Subcutaneous abdominal adipose tissue (tissue), 5 donors: ENCODE measurements at regions not wholly inside any gene's neighbourhood (a gene's known extent, or its start where the extent isn't known, plus 50 kb on each side); places are given as distances from the start of the nearest gene placed in this dataset.

Experiments
- H3K27ac ChIP-seq: one replicate; pipeline ENCODE4 v1.7.0; 2013; ENCODE audit warnings: low read depth, mild to moderate bottlenecking, inconsistent platforms, low read length, moderate library complexity
- H3K27me3 ChIP-seq, 5 donors: one replicate each; pipeline ENCODE4 v1.7.0; 2013; ENCODE audit warnings: low read length in 5 of 5, inconsistent platforms in 1 of 5; ENCODE audit not compliant: control insufficient read depth in 5 of 5, insufficient read depth in 4 of 5
- H3K36me3 ChIP-seq, 5 donors: one replicate each; pipeline ENCODE4 v1.7.0; 2013; ENCODE audit warnings: low read length in 5 of 5; ENCODE audit not compliant: control insufficient read depth in 5 of 5, insufficient read depth in 5 of 5
- H3K4me1 ChIP-seq, 5 donors: one replicate each; pipeline ENCODE4 v1.7.0; 2013; ENCODE audit warnings: low read length in 5 of 5, mild to moderate bottlenecking in 3 of 5, moderate library complexity in 1 of 5; ENCODE audit not compliant: control insufficient read depth in 5 of 5, insufficient read depth in 5 of 5
- H3K4me3 ChIP-seq, 5 donors: one replicate each; pipeline ENCODE4 v1.7.0; 2013; ENCODE audit warnings: low read length in 5 of 5, low read depth in 1 of 5
- H3K9ac ChIP-seq, 5 donors: one replicate each; pipeline ENCODE4 v1.7.0; 2013; ENCODE audit warnings: low read length in 5 of 5, mild to moderate bottlenecking in 4 of 5, moderate library complexity in 3 of 5
- H3K9me3 ChIP-seq, 5 donors: one replicate each; pipeline ENCODE4 v1.7.0; 2013; ENCODE audit warnings: low read length in 5 of 5; ENCODE audit not compliant: control insufficient read depth in 5 of 5
- donor health status: healthy.
- donor health status: healthy.
- donor health status: healthy.
- donor health status: healthy.
- donor health status: healthy.

DNA sequence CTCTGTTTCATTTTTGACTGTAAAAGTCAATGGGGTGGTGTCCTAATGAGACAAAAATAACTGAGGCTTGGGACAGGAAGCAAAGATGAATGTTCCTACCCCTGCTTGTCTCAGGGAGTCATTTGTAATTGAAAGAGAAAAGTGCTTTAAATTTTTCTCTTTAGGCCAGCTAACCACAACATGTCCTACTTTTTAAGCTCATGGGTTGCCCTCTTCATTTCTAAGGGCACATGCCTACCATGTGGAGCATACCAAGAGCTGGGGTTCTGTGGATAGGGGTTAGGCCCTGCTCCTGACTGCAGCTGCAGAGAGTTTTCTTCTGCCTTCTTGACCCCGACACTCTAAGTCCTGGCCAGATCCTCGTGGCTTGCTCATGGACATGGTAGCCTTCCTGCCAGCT lies 96.8 kb upstream of the ARL4C start:
- Histone ChIP-seq H3K9ac (no peak overlapping the region), H3K27ac (no peak overlapping the region), H3K9me3 (no peaks in the 10 kb centered on the region), H3K36me3 (no peaks in the 10 kb centered on the region), H3K4me3 (no peak overlapping the region), H3K27me3 (peaks cover 4 to 10% (median 6%) of the 10 kb centered on the region in 5 donors), H3K4me1 (no peaks in the 10 kb centered on the region)

DNA sequence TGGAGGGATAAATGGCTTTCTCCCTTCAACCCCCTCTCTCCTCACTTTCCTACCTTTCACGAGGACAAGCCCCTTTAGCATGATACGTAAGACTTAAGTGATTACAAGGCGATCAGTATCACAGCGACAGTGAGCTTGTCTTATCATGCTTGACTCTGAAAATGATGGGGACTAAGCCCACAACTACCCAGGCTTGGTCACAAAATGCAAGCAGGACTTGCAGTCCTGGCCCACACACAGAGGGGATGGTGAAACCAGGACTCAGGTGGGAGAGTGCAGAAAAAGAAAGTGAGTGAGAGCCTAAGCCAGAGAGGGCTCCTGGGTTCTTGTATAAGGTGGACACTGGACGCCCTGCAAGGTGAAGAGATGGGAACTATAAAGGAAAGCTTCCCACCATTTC lies 95.7 kb upstream of the ARL4C start:
- no peaks in the 10 kb centered on the region for H3K36me3 ChIP-seq
- no peaks in the 10 kb centered on the region for H3K9me3 ChIP-seq
- no peak overlapping the region for H3K27ac ChIP-seq
- H3K9ac ChIP-seq: no peak overlapping the region
- H3K27me3 ChIP-seq: peaks cover 4 to 10% (median 6%) of the 10 kb centered on the region in 5 donors
- no peak overlapping the region for H3K4me3 ChIP-seq
- H3K4me1 ChIP-seq: no peaks in the 10 kb centered on the region

DNA sequence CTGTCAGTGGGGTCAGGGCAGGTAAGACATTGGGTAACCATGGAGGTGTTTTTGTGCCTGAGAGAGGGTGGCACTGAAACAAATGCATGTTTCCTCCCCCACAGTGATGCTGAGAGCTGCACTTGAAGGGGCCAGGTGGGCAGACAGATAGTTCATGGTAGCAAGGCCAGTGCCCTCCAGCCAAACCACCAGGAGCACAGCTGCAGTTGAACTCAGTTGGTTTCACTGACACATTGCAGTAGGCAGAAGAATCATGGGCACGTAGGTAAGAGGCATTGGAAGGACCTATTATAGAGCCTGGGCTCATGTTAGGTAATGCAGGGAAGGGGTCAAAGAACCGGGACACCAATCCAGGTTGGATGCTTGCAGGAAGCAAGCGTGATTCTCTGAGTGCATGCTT lies 93.2 kb upstream of the ARL4C start:
- no peak overlapping the region for H3K4me3 ChIP-seq
- H3K9ac ChIP-seq: no peak overlapping the region
- peaks cover 4 to 10% (median 6%) of the 10 kb centered on the region in 5 donors for H3K27me3 ChIP-seq
- no peaks in the 10 kb centered on the region for H3K36me3 ChIP-seq
- no peak overlapping the region for H3K27ac ChIP-seq
- no peaks in the 10 kb centered on the region for H3K4me1 ChIP-seq
- no peaks in the 10 kb centered on the region for H3K9me3 ChIP-seq

DNA sequence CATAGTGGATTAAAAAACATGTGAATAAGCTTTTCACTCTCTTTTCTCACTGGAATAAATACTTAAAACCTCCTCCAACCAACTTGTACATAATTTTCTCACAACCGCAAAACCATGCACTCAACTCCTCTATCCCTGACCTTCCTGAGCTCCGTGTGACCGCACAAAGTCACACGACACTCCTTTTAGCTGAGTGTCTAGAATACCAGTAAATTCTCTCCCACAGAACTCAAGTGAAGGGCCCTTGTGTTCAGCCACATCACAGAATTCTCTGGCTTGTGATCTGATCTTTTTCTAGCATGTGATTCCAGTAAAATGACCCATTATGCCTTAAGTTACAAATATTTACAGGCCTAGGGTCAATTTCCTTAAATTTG lies 91.2 kb upstream of the ARL4C start:
- H3K4me3 ChIP-seq: no peak overlapping the region
- no peak overlapping the region for H3K27ac ChIP-seq
- H3K36me3 ChIP-seq: no peaks in the 10 kb centered on the region
- H3K9ac ChIP-seq: no peak overlapping the region
- peaks cover 9 to 10% (median 10%) of the 10 kb centered on the region in 5 donors for H3K27me3 ChIP-seq
- no peaks in the 10 kb centered on the region for H3K9me3 ChIP-seq
- H3K4me1 ChIP-seq: no peaks in the 10 kb centered on the region

DNA sequence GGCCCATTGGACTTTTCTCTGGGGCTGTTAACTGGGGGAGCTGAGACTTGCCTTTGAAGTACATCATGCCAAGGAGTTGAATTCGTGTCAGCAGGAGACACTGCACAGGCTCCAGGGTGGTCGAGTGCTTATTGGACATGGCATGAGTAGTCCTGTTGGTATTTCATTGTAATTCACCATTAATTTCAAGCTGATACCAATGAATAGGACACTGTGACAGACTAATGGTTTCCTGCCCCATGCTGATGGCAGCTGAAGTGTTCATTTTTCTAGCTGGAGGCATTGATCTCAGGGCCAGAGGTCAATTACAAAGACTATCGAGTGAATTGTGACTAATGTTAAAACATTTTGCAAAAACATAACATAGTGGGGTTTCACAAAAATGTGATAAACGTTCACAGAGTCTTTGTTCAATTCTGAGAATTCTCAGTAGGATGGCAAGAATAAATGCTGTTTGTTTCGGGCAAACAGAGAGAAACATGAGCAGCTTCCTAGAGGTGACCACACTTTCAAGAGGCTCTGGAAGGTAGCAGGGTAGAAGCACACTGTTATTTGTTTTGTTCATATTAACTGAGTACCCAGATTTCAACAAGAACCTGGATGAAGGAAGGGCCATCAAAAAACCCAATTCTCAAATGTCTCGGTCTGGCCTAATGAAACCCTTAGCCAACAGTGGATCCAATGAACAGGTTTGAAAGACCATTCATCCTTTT lies 90.6 kb upstream of the ARL4C start:
- Histone ChIP-seq H3K4me1 (no peaks in the 10 kb centered on the region), H3K4me3 (no peak overlapping the region), H3K36me3 (no peaks in the 10 kb centered on the region), H3K27ac (no peak overlapping the region), H3K9ac (no peak overlapping the region), H3K9me3 (no peaks in the 10 kb centered on the region), H3K27me3 (peaks cover 9 to 11% (median 10%) of the 10 kb centered on the region in 5 donors)

DNA sequence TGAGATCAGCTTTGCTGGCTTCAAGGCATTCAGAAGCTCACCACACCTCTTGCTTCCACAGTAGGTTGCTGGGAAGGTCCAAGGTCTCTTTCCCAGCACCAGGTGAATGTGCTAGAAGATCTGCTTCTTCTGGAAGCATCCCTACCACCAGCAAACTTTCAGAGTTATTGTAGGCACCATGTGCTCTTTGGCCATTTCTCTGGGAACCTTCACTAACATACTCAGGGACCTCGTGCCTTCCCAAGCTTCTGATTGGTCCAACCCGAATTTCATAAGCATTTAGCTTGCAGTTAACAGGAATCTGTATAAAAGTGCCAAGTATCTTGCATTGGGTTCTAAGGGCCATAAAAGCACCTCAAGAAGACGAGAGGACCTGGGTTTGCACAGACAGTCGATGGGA lies 86.5 kb upstream of the ARL4C start:
- peaks cover 0 to 16% (median 4%) of the 10 kb centered on the region in 5 donors for H3K27me3 ChIP-seq
- H3K27ac ChIP-seq: no peak overlapping the region
- no peaks in the 10 kb centered on the region for H3K9me3 ChIP-seq
- no peaks in the 10 kb centered on the region for H3K4me1 ChIP-seq
- no peak overlapping the region for H3K9ac ChIP-seq
- no peak overlapping the region for H3K4me3 ChIP-seq
- no peaks in the 10 kb centered on the region for H3K36me3 ChIP-seq

DNA sequence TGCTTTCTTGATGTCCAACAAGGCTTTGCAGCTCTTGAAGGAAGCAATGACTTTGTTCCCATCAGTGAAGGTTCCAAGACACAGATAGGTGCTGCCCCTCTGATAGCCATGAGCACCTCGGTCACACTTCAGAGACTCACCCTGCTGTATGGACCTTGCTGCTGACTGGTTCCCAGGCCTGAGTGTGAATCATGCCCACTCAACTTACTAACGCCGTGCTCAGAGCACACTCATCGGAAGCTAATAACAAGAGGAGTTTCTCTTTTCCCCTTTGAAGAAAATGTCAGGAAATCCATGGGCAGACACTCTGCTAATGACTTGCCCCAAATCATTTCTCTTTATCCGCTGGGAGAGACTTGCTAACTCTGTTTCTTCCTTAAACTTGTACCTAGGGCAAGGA lies 83.8 kb upstream of the ARL4C start:
- no peaks in the 10 kb centered on the region for H3K36me3 ChIP-seq
- H3K27ac ChIP-seq: no peak overlapping the region
- H3K4me3 ChIP-seq: no peak overlapping the region
- no peak overlapping the region for H3K9ac ChIP-seq
- peaks cover 0 to 4% (median 0%) of the 10 kb centered on the region in 5 donors for H3K9me3 ChIP-seq
- H3K4me1 ChIP-seq: no peaks in the 10 kb centered on the region
- H3K27me3 ChIP-seq: peaks cover 0 to 16% (median 4%) of the 10 kb centered on the region in 5 donors

DNA sequence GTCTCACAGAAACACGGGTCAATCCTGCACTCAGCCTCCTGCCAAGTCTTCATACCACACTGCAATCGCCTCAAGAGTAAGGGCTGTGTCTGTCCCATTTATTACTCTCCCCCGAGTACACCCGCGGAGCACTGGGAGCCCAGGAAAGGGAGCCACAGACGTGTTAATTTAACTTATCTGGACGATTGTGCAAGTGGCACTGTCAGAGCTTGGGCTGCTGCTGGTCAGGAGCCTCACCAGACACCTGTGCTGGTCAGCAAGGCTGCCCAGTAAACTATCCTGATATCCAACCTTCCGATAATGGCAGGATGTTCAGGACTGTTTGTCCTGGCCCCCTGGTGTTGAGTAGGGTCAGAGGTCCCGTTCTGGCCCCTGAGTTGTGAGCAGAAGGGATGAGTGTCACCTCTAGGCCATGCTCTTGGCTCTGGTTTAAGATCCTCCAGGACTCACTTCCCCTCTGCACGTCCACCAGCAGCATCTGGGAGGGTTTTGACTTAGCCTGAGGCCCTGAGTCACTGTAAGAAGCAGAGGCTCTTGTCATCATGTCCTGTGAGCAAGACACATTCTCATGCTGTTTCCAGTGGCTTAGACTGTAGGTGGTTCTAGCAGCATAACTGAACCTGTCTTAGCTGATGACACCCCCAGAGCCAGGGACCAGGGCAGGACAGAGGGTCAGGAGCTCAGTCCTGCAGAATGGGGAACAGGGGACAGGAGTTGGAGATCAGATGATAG lies 82.5 kb upstream of the ARL4C start:
- no peak overlapping the region for H3K27ac ChIP-seq
- peaks cover 0 to 4% (median 0%) of the 10 kb centered on the region in 5 donors for H3K9me3 ChIP-seq
- peaks cover 0 to 16% (median 4%) of the 10 kb centered on the region in 5 donors for H3K27me3 ChIP-seq
- no peaks in the 10 kb centered on the region for H3K4me1 ChIP-seq
- no peaks in the 10 kb centered on the region for H3K36me3 ChIP-seq
- H3K9ac ChIP-seq: no peak overlapping the region
- no peak overlapping the region for H3K4me3 ChIP-seq

DNA sequence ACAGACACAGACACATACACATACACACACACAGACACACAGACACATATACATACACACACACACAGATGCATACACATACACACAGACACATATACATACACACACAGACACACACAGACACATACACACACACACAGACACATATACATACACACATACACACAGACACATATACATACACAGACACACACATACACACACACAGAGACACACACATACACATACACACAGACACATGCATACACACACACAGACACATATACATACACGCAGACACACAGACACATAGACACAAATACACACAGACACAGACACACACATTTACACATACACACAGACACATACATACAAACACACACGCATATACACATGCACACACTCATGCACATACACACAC lies 81.5 kb upstream of the ARL4C start:
- Histone ChIP-seq H3K9ac (no peak overlapping the region), H3K27ac (no peak overlapping the region), H3K4me1 (no peaks in the 10 kb centered on the region), H3K36me3 (no peaks in the 10 kb centered on the region), H3K4me3 (no peak overlapping the region), H3K27me3 (peaks cover 0 to 14% (median 4%) of the 10 kb centered on the region in 5 donors), H3K9me3 (peaks cover 0 to 4% (median 0%) of the 10 kb centered on the region in 5 donors)

DNA sequence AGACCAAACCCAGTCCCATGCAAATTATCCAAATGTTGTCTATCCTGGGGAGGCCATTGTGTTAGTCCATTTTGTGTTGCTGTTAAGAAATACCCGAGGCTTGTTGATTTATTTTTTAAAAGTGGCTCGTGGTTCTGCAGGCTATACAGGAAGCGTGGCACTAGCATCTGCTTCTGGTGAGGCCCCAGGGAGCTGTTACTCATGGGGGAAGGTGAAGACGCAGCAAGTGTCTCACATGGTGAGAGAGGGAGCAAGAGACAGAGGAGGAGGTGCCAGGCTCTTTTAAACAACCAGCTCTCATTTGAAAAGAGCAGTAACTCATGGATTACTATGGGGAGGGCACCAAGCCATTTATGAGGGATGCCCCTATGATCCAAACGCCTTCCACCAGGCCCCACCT lies 80.3 kb upstream of the ARL4C start:
- Histone ChIP-seq H3K36me3 (no peaks in the 10 kb centered on the region), H3K9ac (no peak overlapping the region), H3K27me3 (peaks cover 0 to 12% (median 0%) of the 10 kb centered on the region in 5 donors), H3K4me1 (no peaks in the 10 kb centered on the region), H3K4me3 (no peak overlapping the region), H3K9me3 (peaks cover 0 to 4% (median 0%) of the 10 kb centered on the region in 5 donors), H3K27ac (no peak overlapping the region)
